GM12875 (cell line): ENCODE measurements at regions not wholly inside any gene's neighbourhood (a gene's known extent, or its start where the extent isn't known, plus 50 kb on each side); places are given as distances from the start of the nearest gene placed in this dataset.

Source experiments
- H3K4me3 ChIP-seq: one replicate; pipeline ENCODE4 v1.5.1; 2011; ENCODE audit warnings: low read depth, low read length, control low read depth
- CTCF ChIP-seq: IDR thresholded peaks from 2 replicates; pipeline ENCODE4 v1.5.1; 2011; ENCODE audit warnings: low read depth, mild to moderate bottlenecking, control low read depth, inconsistent platforms, low read length, moderate library complexity, borderline replicate concordance; ENCODE audit not compliant: insufficient read depth

- no peak for TF ChIP-seq CTCF
- no peak overlapping the region for H3K4me3 ChIP-seq
Measured at GRCh38 chr2:234836271-234836670, 115.5 kb upstream of the SH3BP4 start.

- no peak for TF ChIP-seq CTCF
- no peak overlapping the region for H3K4me3 ChIP-seq
Measured at GRCh38 chr2:234835738-234836137, 116.1 kb upstream of the SH3BP4 start.

- H3K4me3 ChIP-seq, result no peak overlapping the region
- TF ChIP-seq CTCF, result no peak
Measured at GRCh38 chr2:234834228-234834923, 117.4 kb upstream of the SH3BP4 start.

- no peak for TF ChIP-seq CTCF
- H3K4me3 ChIP-seq, result no peak overlapping the region
Measured at GRCh38 chr2:234830853-234831252, 121.0 kb upstream of the SH3BP4 start.

- no peak overlapping the region for H3K4me3 ChIP-seq
- no peak for TF ChIP-seq CTCF
Measured at GRCh38 chr2:234829074-234829455, 122.8 kb upstream of the SH3BP4 start.

- no peak for TF ChIP-seq CTCF
- H3K4me3 ChIP-seq, result no peak overlapping the region
Measured at GRCh38 chr2:234828382-234829073, 123.3 kb upstream of the SH3BP4 start.
